ENCODE measurements at regions not wholly inside any gene's neighbourhood (a gene's known extent, or its start where the extent isn't known, plus 50 kb on each side); places are given as distances from the start of the nearest gene placed in this dataset.

- in situ Hi-C loops (cut with HindIII; ENCODE audit: low sequenced_read_pairs), result no loop called here
- no peak overlapping the region for H3K4me3 ChIP-seq (ENCODE audit: low read depth, low read length)
- DNase-seq (ENCODE audit: low read depth), result no peak
- TF ChIP-seq CTCF (IDR thresholded peaks at IDR 0.05; ENCODE audit: low read depth, low read length, missing control alignments), result no peak
These were observed 128.7 kb downstream of the MID1IP1 start for GRCh38 chrX:38929966-38930421.

DNA sequence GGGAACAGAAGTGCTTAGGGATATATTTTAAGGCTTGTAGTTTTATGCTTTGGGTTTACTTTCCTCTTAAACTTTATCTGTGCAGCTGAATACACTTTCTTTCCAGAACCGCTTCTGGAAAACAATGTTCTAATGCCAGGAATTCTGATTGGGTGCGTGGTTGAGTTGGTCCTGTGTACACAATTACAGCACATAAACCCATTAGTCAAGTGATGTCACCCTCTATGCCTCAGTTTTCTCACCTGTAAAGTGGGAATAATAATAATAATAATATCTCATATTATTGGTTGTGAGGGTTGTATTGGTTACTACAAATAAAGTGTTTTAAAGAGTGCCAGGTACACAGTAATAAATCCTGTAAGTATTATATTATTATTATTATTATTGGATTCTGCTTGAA lies 129.2 kb downstream of the MID1IP1 start:
- no peak for DNase-seq (ENCODE audit: low read depth)
- in situ Hi-C loops (cut with HindIII; ENCODE audit: low sequenced_read_pairs), result no loop called here
- TF ChIP-seq CTCF (IDR thresholded peaks at IDR 0.05; ENCODE audit: low read depth, low read length, missing control alignments), result no peak

DNA sequence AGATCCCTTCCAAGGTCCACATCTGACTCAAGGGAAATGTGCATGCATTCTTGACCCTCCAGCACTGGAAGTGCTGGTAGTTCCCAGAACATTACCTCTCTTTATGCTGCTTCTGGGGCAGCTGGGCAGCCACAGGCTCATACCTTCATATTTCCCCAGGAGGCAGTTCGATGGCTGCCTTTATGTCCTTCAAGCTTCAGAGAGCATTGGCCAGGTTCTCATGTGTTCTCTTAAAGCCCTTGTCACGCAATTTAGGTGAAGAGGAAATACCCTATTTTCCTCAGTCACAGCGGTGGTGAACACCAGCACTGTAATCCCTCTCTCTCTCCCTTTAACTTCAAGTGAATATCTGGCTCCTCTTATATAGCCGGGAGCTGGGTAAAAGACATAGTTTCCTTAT lies 134.3 kb downstream of the MID1IP1 start:
- no peak for DNase-seq (ENCODE audit: low read depth)
- in situ Hi-C loops (cut with HindIII; ENCODE audit: low sequenced_read_pairs), result no loop called here
- no peak overlapping the region for H3K4me3 ChIP-seq (ENCODE audit: low read depth, low read length)
- TF ChIP-seq CTCF (IDR thresholded peaks at IDR 0.05; ENCODE audit: low read depth, low read length, missing control alignments), result no peak

More for the DNA sequence above, 129.2 kb downstream of the MID1IP1 start:
- H3K4me3 ChIP-seq (ENCODE audit: low read depth, low read length), result no peak overlapping the region

GRCh38 chrX:38937400-38937799 lies 136.1 kb downstream of the MID1IP1 start:
- H3K4me3 ChIP-seq (ENCODE audit: low read depth, low read length), result no peak overlapping the region
- TF ChIP-seq CTCF (IDR thresholded peaks at IDR 0.05; ENCODE audit: low read depth, low read length, missing control alignments), result no peak
- DNase-seq (ENCODE audit: low read depth), result no peak
- in situ Hi-C loops (cut with HindIII; ENCODE audit: low sequenced_read_pairs), result no loop called here

DNA sequence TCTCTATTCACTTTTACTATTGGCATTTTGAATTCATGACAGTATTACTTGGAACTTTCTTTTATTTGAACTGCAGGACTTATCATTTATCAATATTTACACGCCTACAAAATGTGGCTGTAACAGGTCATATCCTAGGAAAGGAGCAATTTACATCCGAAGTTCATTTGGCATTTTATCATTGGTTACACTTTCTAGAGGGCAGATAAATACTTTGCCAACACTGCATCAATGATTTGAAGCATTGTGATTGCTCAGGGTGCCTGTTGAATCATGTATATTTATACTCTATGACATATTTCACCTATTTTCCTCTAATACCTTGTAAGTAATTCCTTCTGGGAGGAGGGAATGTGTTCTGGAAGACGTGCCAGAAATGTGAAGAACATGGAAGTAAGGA lies 136.7 kb downstream of the MID1IP1 start:
- H3K4me3 ChIP-seq (ENCODE audit: low read depth, low read length), result no peak overlapping the region
- in situ Hi-C loops (cut with HindIII; ENCODE audit: low sequenced_read_pairs), result no loop called here
- no peak for DNase-seq (ENCODE audit: low read depth)
- TF ChIP-seq CTCF (IDR thresholded peaks at IDR 0.05; ENCODE audit: low read depth, low read length, missing control alignments), result no peak

DNA sequence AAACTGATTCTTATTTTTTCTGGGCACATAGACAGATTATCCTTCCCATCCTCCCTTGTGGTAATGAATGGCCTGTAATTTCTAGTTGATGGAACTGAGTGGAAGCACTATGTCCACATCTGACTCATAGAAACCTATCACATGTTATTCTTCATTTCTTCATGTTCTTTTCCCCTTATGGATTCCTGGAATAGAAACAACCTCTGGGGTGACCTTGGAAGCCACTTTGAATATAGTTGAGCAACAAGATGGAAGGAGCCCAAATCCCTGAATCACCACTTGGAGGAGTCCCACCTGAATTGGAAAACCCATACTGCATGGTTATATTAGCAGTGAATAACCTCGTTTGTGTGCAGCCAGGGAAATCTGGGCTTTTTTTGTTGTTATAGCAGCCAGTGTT lies 137.8 kb downstream of the MID1IP1 start:
- in situ Hi-C loops (cut with HindIII; ENCODE audit: low sequenced_read_pairs), result no loop called here
- peak; percentile 39 for DNase-seq (ENCODE audit: low read depth)
- TF ChIP-seq CTCF (IDR thresholded peaks at IDR 0.05; ENCODE audit: low read depth, low read length, missing control alignments), result no peak
- no peak overlapping the region for H3K4me3 ChIP-seq (ENCODE audit: low read depth, low read length)

DNA sequence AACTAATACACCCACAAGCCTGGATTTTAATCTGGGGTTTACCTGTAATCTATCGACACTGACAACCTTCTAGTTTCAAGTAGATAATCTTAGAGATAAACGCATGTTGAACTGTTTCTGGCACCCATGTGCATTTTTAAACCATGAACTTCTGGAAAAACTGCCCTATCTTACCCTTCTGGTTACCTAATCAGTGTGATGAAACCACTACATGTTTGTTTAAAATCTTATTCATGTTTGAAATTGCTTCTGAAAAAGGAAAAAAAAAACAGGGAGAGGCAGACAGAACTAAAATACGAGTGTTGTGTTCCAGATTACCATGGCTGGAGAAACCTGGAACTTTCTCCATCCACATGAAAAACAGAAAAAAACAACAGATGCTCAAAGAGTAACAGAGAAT lies 139.3 kb downstream of the MID1IP1 start:
- no peak for DNase-seq (ENCODE audit: low read depth)
- in situ Hi-C loops (cut with HindIII; ENCODE audit: low sequenced_read_pairs), result no loop called here
- H3K4me3 ChIP-seq (ENCODE audit: low read depth, low read length), result no peak overlapping the region
- no peak for TF ChIP-seq CTCF (IDR thresholded peaks at IDR 0.05; ENCODE audit: low read depth, low read length, missing control alignments)
